Left cardiac atrium (tissue), 4 donors: ENCODE measurements at regions not wholly inside any gene's neighbourhood (a gene's known extent, or its start where the extent isn't known, plus 50 kb on each side); places are given as distances from the start of the nearest gene placed in this dataset.
A peak's percentile ranks its signal among the peaks of the same experiment; 100 is the strongest.

Experiments
- ATAC-seq, 2 donors: fragments of 200-7000 bp; cut with Tn5 transposase; one replicate each; pipeline ENCODE4 v1.9.1; 2020; ENCODE audit warnings: mild to moderate bottlenecking in 2 of 2, moderate library complexity in 2 of 2
- DNase-seq: peaks from one replicate; pipeline ENCODE4 v3.0.0-alpha.2; 2020
- intact Hi-C, 2 donors: fragments of 100-400 bp; cut with DNase I; formaldehyde crosslinking; loops; one replicate each; pipeline versions ENCODE4 v1.14.1 to v1.15.1; 2022 to 2023
- donor health status: DM: no; HTN: yes; CAD: no.
- donor health status: DM: no; HTN: yes; CAD: no; lungs with severe emphysema.
- donor health status: DM: yes; HTN: yes; CAD: no.
- donor health status: Dilated cardiomyopathy.

GRCh38 chr1:9179463-9180110 is 50.7 kb upstream of the GPR157 start:
- ATAC-seq, result no peak
- DNase-seq, result no peak
- intact Hi-C loops, result no loop called here

- no peak for ATAC-seq
- intact Hi-C loops, result no loop called here
- DNase-seq, result no peak
These were observed 51.4 kb upstream of the GPR157 start for GRCh38 chr1:9180111-9180819.

- intact Hi-C loops, result no loop called here
- ATAC-seq, result peak; percentile 71 to 75
These were observed 52.4 kb upstream of the GPR157 start for GRCh38 chr1:9181176-9181906.

GRCh38 chr1:9181990-9182783 is 52.4 kb upstream of the H6PD start:
- no peak for DNase-seq
- intact Hi-C loops, result no loop called here

More at GRCh38 chr1:9181176-9181906, 52.4 kb upstream of the GPR157 start:
- DNase-seq, result peak; percentile 76

GRCh38 chr1:9182784-9183257 is 51.8 kb upstream of the H6PD start:
- intact Hi-C loops, result no loop called here
- ATAC-seq (peak; percentile 22 to 61), DNase-seq (no peak)

More at GRCh38 chr1:9181990-9182783, 52.4 kb upstream of the H6PD start:
- peak; percentile 69 to 73 for ATAC-seq

GRCh38 chr1:9183441-9183840 is 51.1 kb upstream of the H6PD start:
- no peak for DNase-seq
- intact Hi-C loops, result no loop called here

GRCh38 chr1:9183898-9184297 is 50.7 kb upstream of the H6PD start:
- no peak for DNase-seq
- intact Hi-C loops, result no loop called here
- ATAC-seq, result no peak

More at GRCh38 chr1:9183441-9183840, 51.1 kb upstream of the H6PD start:
- ATAC-seq, result no peak

- intact Hi-C loops, result no loop called here
These were observed 49.8 kb upstream of the H6PD start for GRCh38 chr1:9184749-9185148.

More at GRCh38 chr1:9184749-9185148, 49.8 kb upstream of the H6PD start:
- ATAC-seq (no peak), DNase-seq (no peak)
